C4-2B (cell line): ENCODE measurements at regions not wholly inside any gene's neighbourhood (a gene's known extent, or its start where the extent isn't known, plus 50 kb on each side); places are given as distances from the start of the nearest gene placed in this dataset.

Source experiments
- H3K27ac ChIP-seq: fragments of 450-650 bp; 2 replicates; pipeline ENCODE4 v1.5.1; 2017
- CTCF ChIP-seq: fragments of 450-650 bp; conservative IDR thresholded peaks from 2 replicates; pipeline ENCODE4 v1.5.1; 2017; ENCODE audit warnings: mild to moderate bottlenecking
- ZFX ChIP-seq: fragments of 450-650 bp; IDR thresholded peaks from 2 replicates; pipeline ENCODE4 v1.6.1; 2017

- TF ChIP-seq ZFX (no peak), CTCF (no peak)
- no peak overlapping the region for H3K27ac ChIP-seq
Observed at GRCh38 chr12:24574538-24574937, 374.4 kb downstream of the BCAT1 start.

GRCh38 chr12:24573621-24574020 is 375.3 kb downstream of the BCAT1 start:
- TF ChIP-seq ZFX (no peak), CTCF (no peak)
- H3K27ac ChIP-seq = no peak overlapping the region

- TF ChIP-seq CTCF (no peak), ZFX (no peak)
- H3K27ac ChIP-seq = no peak overlapping the region
Observed at GRCh38 chr12:24565300-24565699, 383.6 kb downstream of the BCAT1 start.

GRCh38 chr12:24562771-24563431 is 386.0 kb downstream of the BCAT1 start:
- no peak overlapping the region for H3K27ac ChIP-seq
- no peak for TF ChIP-seq CTCF
- no peak for TF ChIP-seq ZFX

GRCh38 chr12:24561882-24562770 is 386.8 kb downstream of the BCAT1 start:
- TF ChIP-seq ZFX (no peak), CTCF (no peak)
- H3K27ac ChIP-seq = no peak overlapping the region

- no peak overlapping the region for H3K27ac ChIP-seq
- TF ChIP-seq CTCF = no peak
- no peak for TF ChIP-seq ZFX
Observed at GRCh38 chr12:24561411-24561871, 387.5 kb downstream of the BCAT1 start.

- TF ChIP-seq CTCF = no peak
- TF ChIP-seq ZFX = no peak
- no peak overlapping the region for H3K27ac ChIP-seq
Observed at GRCh38 chr12:24560831-24561271, 388.1 kb downstream of the BCAT1 start.
